CD4-positive, CD25-positive, alpha-beta regulatory T cell (primary cell): ENCODE measurements at regions not wholly inside any gene's neighbourhood (a gene's known extent, or its start where the extent isn't known, plus 50 kb on each side); places are given as distances from the start of the nearest gene placed in this dataset.

Experiments
- ATAC-seq, 2 donors: fragments of 150-1000 bp; cut with Tn5 transposase; one replicate each; pipeline ENCODE4 v1.10.0; 2021; ENCODE audit warnings: low read depth in 2 of 2, moderate number of reproducible peaks in 2 of 2, moderate library complexity in 1 of 2
- DNase-seq, 3 donors: peaks; one replicate each; pipeline versions ENCODE4 v3.0.0 to v3.0.0-alpha.2; 2012 to 2022; ENCODE audit warnings: mixed read lengths in 1 of 3
- H3K27ac ChIP-seq: one replicate; pipeline ENCODE4 v1.7.0; 2013; ENCODE audit warnings: mild to moderate bottlenecking, low read length; ENCODE audit not compliant: insufficient read depth, poor library complexity, severe bottlenecking
- H3K27me3 ChIP-seq: one replicate; pipeline ENCODE4 v1.7.0; 2013; ENCODE audit warnings: low read length; ENCODE audit not compliant: control insufficient read depth, insufficient read depth
- H3K36me3 ChIP-seq: one replicate; pipeline ENCODE4 v1.7.0; 2013; ENCODE audit warnings: mild to moderate bottlenecking, low read length, moderate library complexity; ENCODE audit not compliant: control insufficient read depth, insufficient read depth
- H3K4me1 ChIP-seq: 2 replicates; pipeline ENCODE4 v1.7.0; 2013; ENCODE audit warnings: mild to moderate bottlenecking, low read length; ENCODE audit not compliant: insufficient read depth, control insufficient read depth, poor library complexity, severe bottlenecking
- H3K4me3 ChIP-seq: one replicate; pipeline ENCODE4 v1.7.0; 2013; ENCODE audit warnings: low read depth, mild to moderate bottlenecking, low read length, moderate library complexity
- H3K9me3 ChIP-seq, 2 experiments: 1 replicate in 1 of 2; 2 replicates in 1 of 2; pipeline ENCODE4 v1.7.0; 2013; ENCODE audit warnings: low read length in 2 of 2, mild to moderate bottlenecking in 1 of 2, moderate library complexity in 1 of 2; ENCODE audit not compliant: control insufficient read depth in 2 of 2
- H3K27ac Mint-ChIP-seq, 3 donors: one replicate each; pipeline ENCODE4 v1.8.0; 2020 to 2022; ENCODE audit warnings: mild to moderate bottlenecking in 3 of 3, mixed read lengths in 3 of 3, moderate library complexity in 2 of 3
- H3K27me3 Mint-ChIP-seq: one replicate; pipeline ENCODE4 v1.8.0; 2022; ENCODE audit warnings: mild to moderate bottlenecking, mixed read lengths
- H3K36me3 Mint-ChIP-seq: one replicate; pipeline ENCODE4 v1.8.0; 2020; ENCODE audit warnings: mixed read lengths
- H3K4me1 Mint-ChIP-seq, 4 donors: one replicate each; pipeline ENCODE4 v1.8.0; 2020 to 2022; ENCODE audit warnings: mixed read lengths in 4 of 4, mild to moderate bottlenecking in 1 of 4
- H3K4me3 Mint-ChIP-seq, 4 donors: one replicate each; pipeline ENCODE4 v1.8.0; 2020 to 2022; ENCODE audit warnings: mild to moderate bottlenecking in 4 of 4, mixed read lengths in 4 of 4, moderate library complexity in 3 of 4
- H3K9me3 Mint-ChIP-seq, 7 donors: one replicate each; pipeline ENCODE4 v1.8.0; 2020 to 2022; ENCODE audit warnings: mixed read lengths in 7 of 7, mild to moderate bottlenecking in 3 of 7, moderate library complexity in 2 of 7

- no peaks in the 10 kb centered on the region for H3K36me3 ChIP-seq
- H3K9me3 ChIP-seq = no peaks in the 10 kb centered on the region
- Mint-ChIP-seq H3K4me1 (no peaks in the 10 kb centered on the region), H3K27ac (no peak overlapping the region), H3K36me3 (no peaks in the 10 kb centered on the region), H3K4me3 (no peak overlapping the region), H3K9me3 (peaks cover 0 to 2% (median 0%) of the 10 kb centered on the region in 7 donors), H3K27me3 (no peaks in the 10 kb centered on the region)
- H3K4me3 ChIP-seq = no peak overlapping the region
- DNase-seq = no peak
- H3K27ac ChIP-seq = no peak overlapping the region
- ATAC-seq = no peak
- H3K27me3 ChIP-seq = no peaks in the 10 kb centered on the region
- no peaks in the 10 kb centered on the region for H3K4me1 ChIP-seq
Observed at GRCh38 chr3:148455098-148455497, 242.6 kb upstream of the AGTR1 start.

DNA sequence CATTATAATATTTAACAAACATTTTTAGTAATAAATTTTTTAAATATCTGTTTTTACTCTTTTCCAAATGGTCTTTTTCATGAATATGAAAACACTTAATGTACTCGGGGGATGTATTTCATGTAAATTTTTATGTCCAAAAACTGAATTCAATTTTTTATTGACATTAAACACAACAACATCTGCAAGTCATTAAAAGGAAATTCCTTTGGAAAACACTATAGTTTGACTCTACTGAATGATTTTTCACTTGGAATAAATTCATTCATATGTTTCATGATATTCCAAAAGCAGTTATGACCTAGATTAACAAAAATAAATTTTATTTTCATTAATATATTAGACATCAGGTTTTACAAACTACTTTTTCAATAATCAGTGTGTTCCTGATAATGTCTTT is 239.8 kb upstream of the AGTR1 start:
- Mint-ChIP-seq H3K9me3 (peaks cover 0 to 2% (median 0%) of the 10 kb centered on the region in 7 donors), H3K36me3 (no peaks in the 10 kb centered on the region), H3K4me3 (no peak overlapping the region), H3K27me3 (no peaks in the 10 kb centered on the region), H3K27ac (no peak overlapping the region), H3K4me1 (no peaks in the 10 kb centered on the region)
- no peak for DNase-seq
- Histone ChIP-seq H3K27ac (no peak overlapping the region), H3K4me1 (no peaks in the 10 kb centered on the region), H3K9me3 (no peaks in the 10 kb centered on the region), H3K4me3 (no peak overlapping the region), H3K36me3 (no peaks in the 10 kb centered on the region), H3K27me3 (no peaks in the 10 kb centered on the region)
- no peak for ATAC-seq

- H3K27me3 Mint-ChIP-seq = no peaks in the 10 kb centered on the region
- Histone ChIP-seq H3K27ac (no peak overlapping the region), H3K4me1 (no peaks in the 10 kb centered on the region), H3K27me3 (no peaks in the 10 kb centered on the region), H3K4me3 (no peak overlapping the region), H3K9me3 (no peaks in the 10 kb centered on the region), H3K36me3 (no peaks in the 10 kb centered on the region)
- H3K4me3 Mint-ChIP-seq = no peak overlapping the region
- no peaks in the 10 kb centered on the region for H3K4me1 Mint-ChIP-seq
- DNase-seq (peak in 1 of 3 donors; percentile 5), ATAC-seq (no peak)
- peaks cover 0 to 5% (median 0%) of the 10 kb centered on the region in 7 donors for H3K9me3 Mint-ChIP-seq
- H3K27ac Mint-ChIP-seq = no peak overlapping the region
- H3K36me3 Mint-ChIP-seq = no peaks in the 10 kb centered on the region
Observed at GRCh38 chr3:148459931-148460513, 237.7 kb upstream of the AGTR1 start.

DNA sequence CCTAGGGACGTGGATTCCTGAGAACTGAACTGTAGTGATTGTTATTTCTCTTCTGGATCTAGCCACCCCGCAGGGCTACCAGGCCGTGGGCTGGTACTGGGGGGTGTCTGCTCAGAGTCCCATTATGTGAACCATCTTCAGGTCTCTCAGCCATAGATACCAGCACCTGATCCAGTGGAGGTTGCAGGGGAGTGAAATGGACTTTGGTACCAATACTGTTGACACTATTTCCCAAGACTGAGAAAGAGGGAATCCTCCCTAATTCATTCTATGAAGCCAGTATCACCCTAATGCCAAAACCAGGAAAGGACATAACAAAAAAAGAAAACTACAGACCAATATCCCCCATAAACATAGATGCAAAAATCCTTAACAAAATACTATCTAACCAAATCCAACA is 237.0 kb upstream of the AGTR1 start:
- Histone ChIP-seq H3K36me3 (no peaks in the 10 kb centered on the region), H3K27me3 (no peaks in the 10 kb centered on the region), H3K4me3 (no peak overlapping the region), H3K4me1 (no peaks in the 10 kb centered on the region), H3K27ac (no peak overlapping the region), H3K9me3 (no peaks in the 10 kb centered on the region)
- H3K4me1 Mint-ChIP-seq = no peaks in the 10 kb centered on the region
- H3K9me3 Mint-ChIP-seq = peaks cover 0 to 5% (median 0%) of the 10 kb centered on the region in 7 donors
- no peak overlapping the region for H3K27ac Mint-ChIP-seq
- ATAC-seq = no peak
- DNase-seq = no peak
- H3K27me3 Mint-ChIP-seq = no peaks in the 10 kb centered on the region
- H3K36me3 Mint-ChIP-seq = no peaks in the 10 kb centered on the region
- H3K4me3 Mint-ChIP-seq = no peak overlapping the region

- no peaks in the 10 kb centered on the region for H3K36me3 Mint-ChIP-seq
- ATAC-seq (no peak), DNase-seq (no peak)
- H3K27ac ChIP-seq = no peak overlapping the region
- H3K4me3 ChIP-seq = no peak overlapping the region
- H3K36me3 ChIP-seq = no peaks in the 10 kb centered on the region
- H3K4me3 Mint-ChIP-seq = no peak overlapping the region
- H3K27me3 ChIP-seq = no peaks in the 10 kb centered on the region
- no peak overlapping the region for H3K27ac Mint-ChIP-seq
- H3K9me3 Mint-ChIP-seq = peaks cover 0 to 5% (median 0%) of the 10 kb centered on the region in 7 donors
- no peaks in the 10 kb centered on the region for H3K4me1 ChIP-seq
- H3K9me3 ChIP-seq = no peaks in the 10 kb centered on the region
- H3K27me3 Mint-ChIP-seq = no peaks in the 10 kb centered on the region
- H3K4me1 Mint-ChIP-seq = no peaks in the 10 kb centered on the region
Observed at GRCh38 chr3:148464246-148464645, 233.5 kb upstream of the AGTR1 start.

GRCh38 chr3:148466143-148466542 is 231.6 kb upstream of the AGTR1 start:
- Histone ChIP-seq H3K27me3 (no peaks in the 10 kb centered on the region), H3K27ac (no peak overlapping the region), H3K36me3 (no peaks in the 10 kb centered on the region), H3K9me3 (no peaks in the 10 kb centered on the region), H3K4me1 (no peaks in the 10 kb centered on the region), H3K4me3 (no peak overlapping the region)
- DNase-seq (no peak), ATAC-seq (no peak)
- Mint-ChIP-seq H3K27me3 (no peaks in the 10 kb centered on the region), H3K9me3 (peaks cover 0 to 3% (median 0%) of the 10 kb centered on the region in 7 donors), H3K4me3 (no peak overlapping the region), H3K27ac (no peak overlapping the region), H3K4me1 (no peaks in the 10 kb centered on the region), H3K36me3 (no peaks in the 10 kb centered on the region)

DNA sequence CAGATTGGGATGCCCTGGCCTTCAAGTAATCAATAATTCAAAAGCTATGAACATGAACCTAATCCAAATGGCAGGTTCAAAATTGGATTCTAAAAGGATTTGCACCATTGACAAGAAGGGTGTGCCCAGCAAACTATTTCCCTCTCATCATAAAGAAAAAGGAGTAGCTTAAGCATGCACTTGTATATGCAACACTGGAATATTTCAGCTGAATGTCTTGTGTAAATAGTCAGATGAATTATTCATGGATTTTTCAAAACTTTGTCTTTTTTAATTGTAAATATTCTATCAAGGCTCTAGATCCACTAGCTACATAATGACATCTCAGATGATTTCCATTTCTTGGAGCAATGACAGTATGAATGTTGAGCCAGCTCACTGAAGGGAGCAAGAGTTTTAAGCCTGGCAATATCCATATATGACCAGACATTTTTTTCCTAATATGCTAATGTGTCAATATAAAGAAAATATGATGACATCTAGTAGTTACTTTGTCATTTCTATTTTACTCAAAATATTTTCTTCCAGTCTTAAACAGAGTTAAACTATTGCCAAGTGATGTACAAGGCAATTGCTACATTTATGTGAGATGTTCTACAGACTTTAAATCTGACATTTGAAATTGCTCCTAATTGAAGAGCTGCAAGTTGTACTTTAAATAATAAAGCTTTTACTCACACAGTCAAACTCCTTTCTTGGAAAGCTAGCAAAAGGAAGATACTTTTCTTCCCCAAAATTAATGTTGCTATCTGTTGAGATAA is 230.5 kb upstream of the AGTR1 start:
- H3K27me3 ChIP-seq = no peaks in the 10 kb centered on the region
- H3K36me3 ChIP-seq = no peaks in the 10 kb centered on the region
- no peaks in the 10 kb centered on the region for H3K4me1 Mint-ChIP-seq
- no peaks in the 10 kb centered on the region for H3K9me3 ChIP-seq
- H3K27ac ChIP-seq = no peak overlapping the region
- peaks cover 0 to 3% (median 0%) of the 10 kb centered on the region in 7 donors for H3K9me3 Mint-ChIP-seq
- no peak overlapping the region for H3K4me3 ChIP-seq
- no peak overlapping the region for H3K4me3 Mint-ChIP-seq
- DNase-seq = no peak
- no peak for ATAC-seq
- no peaks in the 10 kb centered on the region for H3K27me3 Mint-ChIP-seq
- H3K27ac Mint-ChIP-seq = no peak overlapping the region
- H3K4me1 ChIP-seq = no peaks in the 10 kb centered on the region
- H3K36me3 Mint-ChIP-seq = no peaks in the 10 kb centered on the region

- Mint-ChIP-seq H3K27ac (no peak overlapping the region), H3K4me3 (no peak overlapping the region), H3K4me1 (no peaks in the 10 kb centered on the region), H3K36me3 (no peaks in the 10 kb centered on the region), H3K9me3 (peaks cover 2 to 11% (median 8%) of the 10 kb centered on the region in 7 donors), H3K27me3 (no peaks in the 10 kb centered on the region)
- no peak overlapping the region for H3K27ac ChIP-seq
- no peaks in the 10 kb centered on the region for H3K36me3 ChIP-seq
- DNase-seq (no peak), ATAC-seq (no peak)
- no peaks in the 10 kb centered on the region for H3K27me3 ChIP-seq
- H3K4me1 ChIP-seq = no peaks in the 10 kb centered on the region
- no peak overlapping the region for H3K4me3 ChIP-seq
- H3K9me3 ChIP-seq = no peaks in the 10 kb centered on the region
Observed at GRCh38 chr3:148477375-148477774, 220.3 kb upstream of the AGTR1 start.
